RWPE2 (cell line): ENCODE measurements at regions not wholly inside any gene's neighbourhood (a gene's known extent, or its start where the extent isn't known, plus 50 kb on each side); places are given as distances from the start of the nearest gene placed in this dataset.

Experiments
- ATAC-seq: fragments of 200-7000 bp; cut with Tn5 transposase; 3 replicates; pipeline ENCODE4 v1.9.1; 2021; ENCODE audit warnings: low read depth
- DNase-seq: peaks from one replicate; pipeline ENCODE4 v3.0.0-alpha.2; 2020; ENCODE audit warnings: low spot score
- H3K27ac ChIP-seq: fragments of 450-650 bp; 2 replicates; pipeline ENCODE4 v1.5.1; 2017; ENCODE audit warnings: mild to moderate bottlenecking; ENCODE audit not compliant: poor library complexity, severe bottlenecking
- H3K27me3 ChIP-seq: fragments of 250-450 bp; sonication (Bioruptor Pico); 2 replicates; pipeline ENCODE4 v1.5.1; 2021; ENCODE audit warnings: mild to moderate bottlenecking, moderate library complexity; ENCODE audit not compliant: insufficient read depth, poor library complexity, severe bottlenecking
- H3K36me3 ChIP-seq: fragments of 250-450 bp; sonication (Bioruptor Pico); 2 replicates; pipeline ENCODE4 v1.5.1; 2020; ENCODE audit warnings: low read depth, mild to moderate bottlenecking, moderate library complexity
- H3K4me1 ChIP-seq: fragments of 250-450 bp; sonication (Bioruptor Pico); 2 replicates; pipeline ENCODE4 v1.5.1; 2021; ENCODE audit warnings: mild to moderate bottlenecking, moderate library complexity; ENCODE audit not compliant: insufficient read depth, poor library complexity, severe bottlenecking
- H3K4me3 ChIP-seq: fragments of 250-450 bp; sonication (Bioruptor Pico); 2 replicates; pipeline ENCODE4 v1.5.1; 2021; ENCODE audit warnings: mild to moderate bottlenecking, moderate library complexity; ENCODE audit not compliant: severe bottlenecking
- H3K9me3 ChIP-seq: fragments of 250-450 bp; sonication (Bioruptor Pico); 2 replicates; pipeline ENCODE4 v1.5.1; 2021; ENCODE audit warnings: mild to moderate bottlenecking, moderate library complexity; ENCODE audit not compliant: severe bottlenecking
- TF ChIP-seq, protein P1 (sequence below): fragments of 450-650 bp; IDR thresholded peaks from one replicate; pipeline ENCODE4 v1.5.1; 2017; ENCODE audit warnings: mild to moderate bottlenecking, moderate library complexity; ENCODE audit not compliant: poor library complexity, severe bottlenecking

DNA sequence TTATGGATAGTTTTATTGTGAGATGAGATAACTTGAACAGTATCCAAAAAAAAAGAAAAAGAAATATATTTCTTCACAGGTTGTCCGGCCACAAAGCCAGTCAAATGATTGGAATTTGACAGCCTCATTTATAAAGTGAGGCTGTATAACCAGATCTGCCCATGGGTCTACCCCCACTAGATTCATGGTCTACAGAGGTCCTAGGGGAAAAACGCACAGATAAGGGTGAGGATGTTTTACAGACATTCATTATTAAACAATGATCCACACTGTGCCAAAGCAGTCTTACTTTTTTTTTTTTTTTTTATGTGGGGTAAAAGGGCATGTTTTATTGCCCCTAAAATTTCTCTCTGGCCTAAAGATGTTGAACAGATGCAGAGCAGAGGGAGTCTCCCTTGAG is 1503.0 kb upstream of the CDH8 start:
- no peaks in the 10 kb centered on the region for H3K4me1 ChIP-seq
- H3K4me3 ChIP-seq = no peak overlapping the region
- TF ChIP-seq, protein P1, sequence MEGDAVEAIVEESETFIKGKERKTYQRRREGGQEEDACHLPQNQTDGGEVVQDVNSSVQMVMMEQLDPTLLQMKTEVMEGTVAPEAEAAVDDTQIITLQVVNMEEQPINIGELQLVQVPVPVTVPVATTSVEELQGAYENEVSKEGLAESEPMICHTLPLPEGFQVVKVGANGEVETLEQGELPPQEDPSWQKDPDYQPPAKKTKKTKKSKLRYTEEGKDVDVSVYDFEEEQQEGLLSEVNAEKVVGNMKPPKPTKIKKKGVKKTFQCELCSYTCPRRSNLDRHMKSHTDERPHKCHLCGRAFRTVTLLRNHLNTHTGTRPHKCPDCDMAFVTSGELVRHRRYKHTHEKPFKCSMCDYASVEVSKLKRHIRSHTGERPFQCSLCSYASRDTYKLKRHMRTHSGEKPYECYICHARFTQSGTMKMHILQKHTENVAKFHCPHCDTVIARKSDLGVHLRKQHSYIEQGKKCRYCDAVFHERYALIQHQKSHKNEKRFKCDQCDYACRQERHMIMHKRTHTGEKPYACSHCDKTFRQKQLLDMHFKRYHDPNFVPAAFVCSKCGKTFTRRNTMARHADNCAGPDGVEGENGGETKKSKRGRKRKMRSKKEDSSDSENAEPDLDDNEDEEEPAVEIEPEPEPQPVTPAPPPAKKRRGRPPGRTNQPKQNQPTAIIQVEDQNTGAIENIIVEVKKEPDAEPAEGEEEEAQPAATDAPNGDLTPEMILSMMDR = no peak
- DNase-seq (no peak), ATAC-seq (no peak)
- H3K27me3 ChIP-seq = no peaks in the 10 kb centered on the region
- H3K27ac ChIP-seq = no peak overlapping the region
- H3K36me3 ChIP-seq = no peaks in the 10 kb centered on the region
- H3K9me3 ChIP-seq = no peaks in the 10 kb centered on the region

DNA sequence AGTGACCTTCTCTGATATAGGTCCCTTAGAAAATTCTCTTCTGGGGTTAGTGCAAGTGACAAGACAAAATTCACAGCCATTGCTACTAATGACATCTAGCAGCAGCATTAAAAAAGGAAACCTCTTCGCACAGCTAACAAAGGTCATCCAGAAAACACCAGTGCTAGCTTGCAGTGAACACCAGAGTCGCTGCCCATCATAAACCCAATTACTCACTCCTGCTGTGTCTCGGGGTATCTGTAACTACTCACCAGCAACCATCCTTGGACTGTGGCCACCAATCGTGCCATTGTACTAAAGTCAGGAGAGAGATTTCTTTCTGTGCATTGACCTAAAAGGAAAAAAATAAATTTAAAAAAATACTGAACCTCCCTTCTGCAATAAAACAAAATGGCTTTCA is 1494.7 kb upstream of the CDH8 start:
- peaks cover 3% of the 10 kb centered on the region for H3K27me3 ChIP-seq
- H3K27ac ChIP-seq = no peak overlapping the region
- DNase-seq (no peak), ATAC-seq (no peak)
- no peaks in the 10 kb centered on the region for H3K36me3 ChIP-seq
- no peak overlapping the region for H3K4me3 ChIP-seq
- no peaks in the 10 kb centered on the region for H3K4me1 ChIP-seq
- TF ChIP-seq, protein P1 = no peak
- no peaks in the 10 kb centered on the region for H3K9me3 ChIP-seq

DNA sequence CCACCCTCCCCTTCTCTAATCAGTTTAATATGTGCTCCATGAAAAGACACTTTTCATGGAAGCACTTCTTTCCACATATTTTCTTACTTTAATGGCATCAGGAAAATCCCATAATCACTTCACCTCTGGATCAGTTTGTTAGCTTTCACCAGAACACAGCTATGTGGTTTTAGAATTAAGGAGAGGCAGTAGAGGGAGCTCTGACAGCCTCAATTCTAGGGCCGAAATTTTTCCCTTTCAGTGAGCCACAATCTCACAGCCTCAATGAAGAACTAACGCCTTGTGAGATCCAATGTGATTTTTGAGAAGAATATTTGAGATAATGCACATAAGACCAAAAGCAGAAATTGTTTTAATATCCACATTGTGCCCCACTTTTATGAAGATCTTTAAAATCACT is 1494.0 kb upstream of the CDH8 start:
- no peaks in the 10 kb centered on the region for H3K9me3 ChIP-seq
- H3K36me3 ChIP-seq = no peaks in the 10 kb centered on the region
- no peaks in the 10 kb centered on the region for H3K4me1 ChIP-seq
- ATAC-seq (no peak), DNase-seq (no peak)
- no peak overlapping the region for H3K27ac ChIP-seq
- H3K4me3 ChIP-seq = no peak overlapping the region
- peaks cover 3% of the 10 kb centered on the region for H3K27me3 ChIP-seq
- TF ChIP-seq, protein P1 = peak; percentile 11

DNA sequence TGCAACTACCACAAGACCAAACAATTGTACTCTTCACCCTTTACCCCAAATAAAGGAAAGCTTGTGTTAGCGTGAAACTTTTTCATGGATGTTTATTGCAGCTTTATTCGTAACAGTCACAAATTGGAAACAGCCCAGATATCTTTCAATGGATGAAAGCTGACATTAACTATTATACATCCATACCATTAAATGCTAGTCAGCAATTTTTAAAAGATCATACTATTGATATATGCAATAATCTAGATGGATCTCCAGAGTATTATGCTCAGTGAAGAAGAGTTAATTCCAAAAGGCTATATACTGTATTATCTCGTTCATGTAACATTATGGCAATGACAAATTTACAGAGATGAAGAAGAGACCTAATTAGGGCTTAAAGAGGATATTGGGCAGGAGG is 1491.2 kb upstream of the CDH8 start:
- H3K4me1 ChIP-seq = no peaks in the 10 kb centered on the region
- H3K27me3 ChIP-seq = peaks cover 3% of the 10 kb centered on the region
- no peaks in the 10 kb centered on the region for H3K36me3 ChIP-seq
- H3K9me3 ChIP-seq = no peaks in the 10 kb centered on the region
- TF ChIP-seq, protein P1 = no peak
- ATAC-seq = no peak
- H3K4me3 ChIP-seq = no peak overlapping the region
- no peak for DNase-seq
- H3K27ac ChIP-seq = no peak overlapping the region

DNA sequence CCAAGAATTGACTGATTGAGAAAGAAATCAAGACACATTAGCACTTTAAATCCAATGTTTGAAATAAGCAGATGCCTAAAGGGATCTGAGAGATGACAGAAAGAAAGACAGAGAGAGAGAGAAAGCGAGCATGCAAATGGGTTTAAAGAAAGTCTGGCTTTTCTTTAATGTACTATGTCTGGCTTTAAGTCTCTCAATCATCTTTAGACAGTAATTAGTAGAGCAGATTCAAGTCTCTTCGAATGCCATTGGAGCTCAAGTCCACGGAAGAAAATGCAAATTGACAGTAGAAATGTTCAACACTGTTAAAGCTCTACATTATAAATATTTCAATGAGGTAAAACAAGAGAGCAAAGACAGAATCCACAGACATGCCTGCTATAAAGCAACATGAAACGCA is 1480.2 kb upstream of the CDH8 start:
- Histone ChIP-seq H3K9me3 (no peaks in the 10 kb centered on the region), H3K4me3 (no peak overlapping the region), H3K27ac (no peak overlapping the region), H3K36me3 (no peaks in the 10 kb centered on the region), H3K27me3 (no peaks in the 10 kb centered on the region), H3K4me1 (no peaks in the 10 kb centered on the region)
- TF ChIP-seq, protein P1 = no peak
- DNase-seq (no peak), ATAC-seq (no peak)
